RWPE2 (cell line): ENCODE measurements at regions not wholly inside any gene's neighbourhood (a gene's known extent, or its start where the extent isn't known, plus 50 kb on each side); places are given as distances from the start of the nearest gene placed in this dataset.

Source experiments
- ATAC-seq: fragments of 200-7000 bp; cut with Tn5 transposase; 3 replicates; pipeline ENCODE4 v1.9.1; 2021; ENCODE audit warnings: low read depth
- DNase-seq: peaks from one replicate; pipeline ENCODE4 v3.0.0-alpha.2; 2020; ENCODE audit warnings: low spot score
- H3K27ac ChIP-seq: fragments of 450-650 bp; 2 replicates; pipeline ENCODE4 v1.5.1; 2017; ENCODE audit warnings: mild to moderate bottlenecking; ENCODE audit not compliant: poor library complexity, severe bottlenecking
- H3K27me3 ChIP-seq: fragments of 250-450 bp; sonication (Bioruptor Pico); 2 replicates; pipeline ENCODE4 v1.5.1; 2021; ENCODE audit warnings: mild to moderate bottlenecking, moderate library complexity; ENCODE audit not compliant: insufficient read depth, poor library complexity, severe bottlenecking
- H3K36me3 ChIP-seq: fragments of 250-450 bp; sonication (Bioruptor Pico); 2 replicates; pipeline ENCODE4 v1.5.1; 2020; ENCODE audit warnings: low read depth, mild to moderate bottlenecking, moderate library complexity
- H3K4me1 ChIP-seq: fragments of 250-450 bp; sonication (Bioruptor Pico); 2 replicates; pipeline ENCODE4 v1.5.1; 2021; ENCODE audit warnings: mild to moderate bottlenecking, moderate library complexity; ENCODE audit not compliant: insufficient read depth, poor library complexity, severe bottlenecking
- H3K4me3 ChIP-seq: fragments of 250-450 bp; sonication (Bioruptor Pico); 2 replicates; pipeline ENCODE4 v1.5.1; 2021; ENCODE audit warnings: mild to moderate bottlenecking, moderate library complexity; ENCODE audit not compliant: severe bottlenecking
- H3K9me3 ChIP-seq: fragments of 250-450 bp; sonication (Bioruptor Pico); 2 replicates; pipeline ENCODE4 v1.5.1; 2021; ENCODE audit warnings: mild to moderate bottlenecking, moderate library complexity; ENCODE audit not compliant: severe bottlenecking
- CTCF ChIP-seq: fragments of 450-650 bp; IDR thresholded peaks from one replicate; pipeline ENCODE4 v1.5.1; 2017; ENCODE audit warnings: mild to moderate bottlenecking, moderate library complexity; ENCODE audit not compliant: poor library complexity, severe bottlenecking

GRCh38 chr5:145050181-145050580 is 785.0 kb downstream of the PRELID2 start:
- H3K4me3 ChIP-seq: no peak overlapping the region
- no peaks in the 10 kb centered on the region for H3K36me3 ChIP-seq
- peaks cover 3% of the 10 kb centered on the region for H3K27me3 ChIP-seq
- no peak for TF ChIP-seq CTCF
- H3K9me3 ChIP-seq: no peaks in the 10 kb centered on the region
- H3K4me1 ChIP-seq: no peaks in the 10 kb centered on the region
- no peak for DNase-seq
- ATAC-seq: no peak
- H3K27ac ChIP-seq: no peak overlapping the region

- H3K4me1 ChIP-seq: no peaks in the 10 kb centered on the region
- no peak overlapping the region for H3K4me3 ChIP-seq
- H3K36me3 ChIP-seq: no peaks in the 10 kb centered on the region
- TF ChIP-seq CTCF: no peak
- no peak for ATAC-seq
- no peaks in the 10 kb centered on the region for H3K27me3 ChIP-seq
- H3K9me3 ChIP-seq: no peaks in the 10 kb centered on the region
- DNase-seq: no peak
- no peak overlapping the region for H3K27ac ChIP-seq
These were observed 790.2 kb downstream of the PRELID2 start for GRCh38 chr5:145044970-145045369.

DNA sequence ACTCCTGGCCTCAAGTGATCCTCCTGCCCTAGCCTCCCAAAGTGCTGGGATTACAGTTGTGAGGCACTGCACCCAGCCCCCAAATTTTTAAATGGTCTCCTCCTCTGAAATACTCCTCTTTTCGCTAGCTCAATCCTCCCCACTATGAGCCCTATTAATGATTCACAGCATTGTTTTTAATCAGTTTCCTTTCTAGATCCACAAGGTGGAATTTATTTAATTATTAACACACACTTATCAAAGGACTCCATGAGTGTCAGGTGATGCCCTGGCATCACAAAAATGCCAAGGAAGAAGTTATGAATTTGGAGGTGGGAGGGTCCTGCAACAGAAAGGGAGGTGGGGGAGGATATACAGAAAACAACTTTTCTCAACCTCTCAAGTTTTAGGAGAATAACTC is 806.5 kb downstream of the PRELID2 start:
- no peaks in the 10 kb centered on the region for H3K27me3 ChIP-seq
- H3K27ac ChIP-seq: no peak overlapping the region
- H3K4me1 ChIP-seq: no peaks in the 10 kb centered on the region
- no peaks in the 10 kb centered on the region for H3K36me3 ChIP-seq
- H3K9me3 ChIP-seq: no peaks in the 10 kb centered on the region
- no peak overlapping the region for H3K4me3 ChIP-seq
- DNase-seq (no peak), ATAC-seq (no peak)
- no peak for TF ChIP-seq CTCF

DNA sequence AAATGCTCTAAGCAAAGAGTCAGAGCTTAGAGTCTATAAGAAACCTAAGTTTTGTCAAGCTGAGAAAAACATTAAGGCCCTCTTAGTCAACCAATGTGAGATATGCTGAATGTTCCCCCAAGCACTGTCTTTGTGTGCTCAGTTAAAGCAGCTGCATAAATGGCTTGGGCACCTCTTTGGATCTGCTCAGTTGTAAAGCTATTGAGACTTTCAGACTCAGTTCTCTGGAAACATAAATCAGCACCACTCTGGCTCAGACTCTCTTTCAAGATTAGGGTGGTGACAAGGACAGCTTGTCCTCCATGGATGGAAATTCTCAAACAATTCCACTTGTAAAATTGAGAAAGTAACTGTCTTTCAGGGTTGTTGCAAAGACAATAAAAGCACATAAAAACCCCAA is 807.9 kb downstream of the PRELID2 start:
- no peak for DNase-seq
- ATAC-seq: no peak
- H3K27ac ChIP-seq: no peak overlapping the region
- no peaks in the 10 kb centered on the region for H3K36me3 ChIP-seq
- no peaks in the 10 kb centered on the region for H3K27me3 ChIP-seq
- no peaks in the 10 kb centered on the region for H3K4me1 ChIP-seq
- H3K9me3 ChIP-seq: no peaks in the 10 kb centered on the region
- no peak overlapping the region for H3K4me3 ChIP-seq
- no peak for TF ChIP-seq CTCF

- Histone ChIP-seq H3K4me3 (no peak overlapping the region), H3K36me3 (no peaks in the 10 kb centered on the region), H3K4me1 (no peaks in the 10 kb centered on the region), H3K27ac (no peak overlapping the region), H3K27me3 (no peaks in the 10 kb centered on the region), H3K9me3 (no peaks in the 10 kb centered on the region)
- no peak for ATAC-seq
- DNase-seq: no peak
- TF ChIP-seq CTCF: no peak
These were observed 809.4 kb downstream of the PRELID2 start for GRCh38 chr5:145025775-145026174.
